Activated CD4-positive, alpha-beta T cell treated with anti-CD3 and anti-CD28 coated beads, Interleukin-2, amount 10 ng/mL, durations not matched to agents 7 days and 5 days (primary cell): ENCODE measurements at regions not wholly inside any gene's neighbourhood (a gene's known extent, or its start where the extent isn't known, plus 50 kb on each side); places are given as distances from the start of the nearest gene placed in this dataset.
"Not testable (repeated sequence)": the region's sequence is repeated elsewhere in the genome, so short reads cannot be mapped to it uniquely, and the experiment has no call there.

Experiments used
- CTCF ChIA-PET: fragments of 350-600 bp; sonication (Branson Sonifier 250); formaldehyde crosslinking; loops from one replicate; lab custom pipeline; 2021; ENCODE audit warnings: antibody characterized with exemption; lab: Charles Lee
- POLR2A ChIA-PET: fragments of 350-600 bp; sonication (Branson Sonifier 250); formaldehyde crosslinking; loops from one replicate; lab custom pipeline; 2021; ENCODE audit warnings: antibody characterized with exemption; lab: Charles Lee
- DNase-seq: peaks from one replicate; pipeline ENCODE4 v3.0.0-alpha.2; 2020
- H3K27ac Mint-ChIP-seq: one replicate; pipeline ENCODE4 v1.8.0; 2021; ENCODE audit warnings: mild to moderate bottlenecking, moderate library complexity, mixed read lengths
- H3K27me3 Mint-ChIP-seq: one replicate; pipeline ENCODE4 v1.8.0; 2021; ENCODE audit warnings: mixed read lengths
- H3K36me3 Mint-ChIP-seq: one replicate; pipeline ENCODE4 v1.8.0; 2021; ENCODE audit warnings: low read depth, mixed read lengths
- H3K4me1 Mint-ChIP-seq: one replicate; pipeline ENCODE4 v1.8.0; 2021; ENCODE audit warnings: mixed read lengths
- H3K4me3 Mint-ChIP-seq: one replicate; pipeline ENCODE4 v1.8.0; 2021; ENCODE audit warnings: mild to moderate bottlenecking, moderate library complexity, mixed read lengths
- H3K9me3 Mint-ChIP-seq: one replicate; pipeline ENCODE4 v1.8.0; 2021; ENCODE audit warnings: mixed read lengths

- H3K27ac Mint-ChIP-seq, H3K27me3 Mint-ChIP-seq, H3K9me3 Mint-ChIP-seq, CTCF ChIA-PET, H3K4me1 Mint-ChIP-seq, DNase-seq, POLR2A ChIA-PET, H3K36me3 Mint-ChIP-seq, H3K4me3 Mint-ChIP-seq: not testable (repeated sequence)
Measured at GRCh38 chr16:46394963-46395362, 226.2 kb downstream of the SHCBP1 start.

- H3K27ac Mint-ChIP-seq, H3K27me3 Mint-ChIP-seq, CTCF ChIA-PET, H3K36me3 Mint-ChIP-seq, H3K9me3 Mint-ChIP-seq, H3K4me1 Mint-ChIP-seq, H3K4me3 Mint-ChIP-seq, POLR2A ChIA-PET: not testable (repeated sequence)
- peak; percentile 7 for DNase-seq
Measured at GRCh38 chr16:46394149-46394548, 227.0 kb downstream of the SHCBP1 start.

GRCh38 chr16:46392930-46393722 is 228.1 kb downstream of the SHCBP1 start:
- CTCF ChIA-PET, H3K9me3 Mint-ChIP-seq, H3K4me3 Mint-ChIP-seq, H3K27ac Mint-ChIP-seq, H3K4me1 Mint-ChIP-seq, H3K36me3 Mint-ChIP-seq, POLR2A ChIA-PET, H3K27me3 Mint-ChIP-seq: not testable (repeated sequence)
- DNase-seq: peak; percentile 64

- H3K36me3 Mint-ChIP-seq, H3K4me3 Mint-ChIP-seq, CTCF ChIA-PET, POLR2A ChIA-PET, H3K4me1 Mint-ChIP-seq, H3K27ac Mint-ChIP-seq, H3K27me3 Mint-ChIP-seq: not testable (repeated sequence)
- DNase-seq: peak; percentile 77
- peaks cover 14% of the 10 kb centered on the region for H3K9me3 Mint-ChIP-seq
Measured at GRCh38 chr16:46390660-46391462, 230.3 kb downstream of the SHCBP1 start.

GRCh38 chr16:46389561-46390041 is 231.6 kb downstream of the SHCBP1 start:
- H3K36me3 Mint-ChIP-seq, H3K27ac Mint-ChIP-seq, POLR2A ChIA-PET, H3K4me3 Mint-ChIP-seq, CTCF ChIA-PET, H3K27me3 Mint-ChIP-seq, H3K4me1 Mint-ChIP-seq: not testable (repeated sequence)
- peaks cover 11% of the 10 kb centered on the region for H3K9me3 Mint-ChIP-seq
- DNase-seq: peak; percentile 95

GRCh38 chr16:46388939-46389491 is 232.2 kb downstream of the SHCBP1 start:
- POLR2A ChIA-PET, H3K27me3 Mint-ChIP-seq, H3K4me1 Mint-ChIP-seq, CTCF ChIA-PET, H3K36me3 Mint-ChIP-seq, DNase-seq, H3K27ac Mint-ChIP-seq, H3K4me3 Mint-ChIP-seq: not testable (repeated sequence)
- peaks cover 11% of the 10 kb centered on the region for H3K9me3 Mint-ChIP-seq

GRCh38 chr16:46388354-46388753 is 232.8 kb downstream of the SHCBP1 start:
- DNase-seq, POLR2A ChIA-PET, CTCF ChIA-PET, H3K27me3 Mint-ChIP-seq, H3K36me3 Mint-ChIP-seq, H3K27ac Mint-ChIP-seq, H3K4me3 Mint-ChIP-seq, H3K4me1 Mint-ChIP-seq: not testable (repeated sequence)
- H3K9me3 Mint-ChIP-seq: peaks cover 12% of the 10 kb centered on the region

GRCh38 chr16:46387720-46388119 is 233.5 kb downstream of the SHCBP1 start:
- CTCF ChIA-PET, H3K27me3 Mint-ChIP-seq, POLR2A ChIA-PET, H3K36me3 Mint-ChIP-seq, H3K27ac Mint-ChIP-seq, H3K4me1 Mint-ChIP-seq, H3K4me3 Mint-ChIP-seq: not testable (repeated sequence)
- H3K9me3 Mint-ChIP-seq: peaks cover 14% of the 10 kb centered on the region
- DNase-seq: peak; percentile 93

GRCh38 chr16:46386805-46387620 is 234.2 kb downstream of the SHCBP1 start:
- POLR2A ChIA-PET, H3K27me3 Mint-ChIP-seq, H3K36me3 Mint-ChIP-seq, CTCF ChIA-PET, H3K27ac Mint-ChIP-seq, H3K4me1 Mint-ChIP-seq, H3K4me3 Mint-ChIP-seq: not testable (repeated sequence)
- peak; percentile 86 for DNase-seq
- H3K9me3 Mint-ChIP-seq: peaks cover 16% of the 10 kb centered on the region

- DNase-seq, H3K36me3 Mint-ChIP-seq, H3K4me3 Mint-ChIP-seq, CTCF ChIA-PET, H3K4me1 Mint-ChIP-seq, H3K27me3 Mint-ChIP-seq, POLR2A ChIA-PET, H3K27ac Mint-ChIP-seq: not testable (repeated sequence)
- H3K9me3 Mint-ChIP-seq: peaks cover 20% of the 10 kb centered on the region
Measured at GRCh38 chr16:46386110-46386771, 234.9 kb downstream of the SHCBP1 start.

- DNase-seq: peak; percentile 64
- H3K4me3 Mint-ChIP-seq, H3K27ac Mint-ChIP-seq, H3K27me3 Mint-ChIP-seq, H3K4me1 Mint-ChIP-seq, H3K36me3 Mint-ChIP-seq, CTCF ChIA-PET, POLR2A ChIA-PET: not testable (repeated sequence)
- H3K9me3 Mint-ChIP-seq: peaks cover 18% of the 10 kb centered on the region
Measured at GRCh38 chr16:46384285-46385061, 236.7 kb downstream of the SHCBP1 start.

- peaks cover 18% of the 10 kb centered on the region for H3K9me3 Mint-ChIP-seq
- CTCF ChIA-PET, H3K36me3 Mint-ChIP-seq, H3K4me3 Mint-ChIP-seq, DNase-seq, H3K27me3 Mint-ChIP-seq, H3K4me1 Mint-ChIP-seq, H3K27ac Mint-ChIP-seq, POLR2A ChIA-PET: not testable (repeated sequence)
Measured at GRCh38 chr16:46383581-46383980, 237.6 kb downstream of the SHCBP1 start.
